C4-2B (cell line): ENCODE measurements at regions not wholly inside any gene's neighbourhood (a gene's known extent, or its start where the extent isn't known, plus 50 kb on each side); places are given as distances from the start of the nearest gene placed in this dataset.

ENCODE experiments used
- ZFX ChIP-seq: fragments of 450-650 bp; IDR thresholded peaks from 2 replicates; pipeline ENCODE4 v1.6.1; 2017
- TF ChIP-seq, protein P1 (sequence below): fragments of 450-650 bp; conservative IDR thresholded peaks from 2 replicates; pipeline ENCODE4 v1.5.1; 2017; ENCODE audit warnings: mild to moderate bottlenecking

DNA sequence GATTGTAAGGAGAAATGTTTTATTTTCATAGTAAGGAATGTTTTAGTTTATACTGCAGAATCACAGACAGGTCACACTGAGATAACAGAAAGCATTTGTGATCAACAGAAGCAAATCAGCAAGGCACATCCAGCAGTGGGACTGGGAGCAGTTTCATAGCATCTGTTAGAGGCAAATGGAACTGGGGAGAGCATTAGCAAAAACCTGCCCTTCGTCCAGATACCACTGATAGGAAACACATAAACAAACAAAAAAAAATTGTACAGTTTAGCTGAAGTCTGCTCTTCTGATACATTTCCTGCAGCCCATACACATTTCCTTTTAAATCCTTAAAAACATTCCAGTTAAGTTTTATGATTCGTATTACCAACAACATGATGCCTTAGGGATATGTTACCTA, 374.3 kb downstream of the PCDH7 start:
- TF ChIP-seq, protein P1, sequence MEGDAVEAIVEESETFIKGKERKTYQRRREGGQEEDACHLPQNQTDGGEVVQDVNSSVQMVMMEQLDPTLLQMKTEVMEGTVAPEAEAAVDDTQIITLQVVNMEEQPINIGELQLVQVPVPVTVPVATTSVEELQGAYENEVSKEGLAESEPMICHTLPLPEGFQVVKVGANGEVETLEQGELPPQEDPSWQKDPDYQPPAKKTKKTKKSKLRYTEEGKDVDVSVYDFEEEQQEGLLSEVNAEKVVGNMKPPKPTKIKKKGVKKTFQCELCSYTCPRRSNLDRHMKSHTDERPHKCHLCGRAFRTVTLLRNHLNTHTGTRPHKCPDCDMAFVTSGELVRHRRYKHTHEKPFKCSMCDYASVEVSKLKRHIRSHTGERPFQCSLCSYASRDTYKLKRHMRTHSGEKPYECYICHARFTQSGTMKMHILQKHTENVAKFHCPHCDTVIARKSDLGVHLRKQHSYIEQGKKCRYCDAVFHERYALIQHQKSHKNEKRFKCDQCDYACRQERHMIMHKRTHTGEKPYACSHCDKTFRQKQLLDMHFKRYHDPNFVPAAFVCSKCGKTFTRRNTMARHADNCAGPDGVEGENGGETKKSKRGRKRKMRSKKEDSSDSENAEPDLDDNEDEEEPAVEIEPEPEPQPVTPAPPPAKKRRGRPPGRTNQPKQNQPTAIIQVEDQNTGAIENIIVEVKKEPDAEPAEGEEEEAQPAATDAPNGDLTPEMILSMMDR, result no peak
- no peak for TF ChIP-seq ZFX
